ENCODE measurements at regions not wholly inside any gene's neighbourhood (a gene's known extent, or its start where the extent isn't known, plus 50 kb on each side); places are given as distances from the start of the nearest gene placed in this dataset.

- DNase-seq, result no peak
Measured at GRCh38 chr10:118537623-118538022, 57.8 kb downstream of the PRLHR start.

GRCh38 chr10:118534136-118534535, 61.3 kb downstream of the PRLHR start:
- no peak for DNase-seq

GRCh38 chr10:118531105-118531852, 64.2 kb downstream of the PRLHR start:
- no peak for DNase-seq

- DNase-seq, result no peak
Measured at GRCh38 chr10:118528426-118528825, 67.0 kb downstream of the PRLHR start.

GRCh38 chr10:118523775-118524174, 71.7 kb downstream of the PRLHR start:
- no peak for DNase-seq

- DNase-seq, result no peak
Measured at GRCh38 chr10:118522791-118523498, 72.5 kb downstream of the PRLHR start.

GRCh38 chr10:118521415-118522117, 73.9 kb downstream of the PRLHR start:
- no peak for DNase-seq

GRCh38 chr10:118520116-118520742, 75.2 kb downstream of the PRLHR start:
- DNase-seq, result no peak

GRCh38 chr10:118518095-118518494, 77.4 kb downstream of the PRLHR start:
- DNase-seq, result no peak

GRCh38 chr10:118516716-118517115, 78.7 kb downstream of the PRLHR start:
- DNase-seq, result no peak

GRCh38 chr10:118513174-118513573, 82.3 kb downstream of the PRLHR start:
- DNase-seq, result no peak

GRCh38 chr10:118511711-118512110, 83.7 kb downstream of the PRLHR start:
- DNase-seq, result no peak

- DNase-seq, result no peak
Measured at GRCh38 chr10:118508863-118509262, 86.6 kb downstream of the PRLHR start.

GRCh38 chr10:118508355-118508754, 87.1 kb downstream of the PRLHR start:
- DNase-seq, result no peak

- DNase-seq, result no peak
Measured at GRCh38 chr10:118506671-118507590, 88.5 kb downstream of the PRLHR start.

GRCh38 chr10:118505363-118505762, 90.1 kb downstream of the PRLHR start:
- no peak for DNase-seq

- DNase-seq, result no peak
Measured at GRCh38 chr10:118504467-118505205, 90.8 kb downstream of the PRLHR start.

- no peak for DNase-seq
Measured at GRCh38 chr10:118504044-118504443, 91.4 kb downstream of the PRLHR start.

- no peak for DNase-seq
Measured at GRCh38 chr10:118503192-118503591, 92.3 kb downstream of the PRLHR start.

GRCh38 chr10:118501637-118502440, 93.6 kb downstream of the PRLHR start:
- DNase-seq, result no peak

- no peak for DNase-seq
Measured at GRCh38 chr10:118501171-118501570, 94.3 kb downstream of the PRLHR start.

All from stimulated activated CD4-positive, alpha-beta T cell treated with anti-CD3 and anti-CD28 coated beads, Interleukin-15, amount 100 ng/mL, for 24 hours (primary cell).